HFFc6 (cell line): ENCODE measurements at regions not wholly inside any gene's neighbourhood (a gene's known extent, or its start where the extent isn't known, plus 50 kb on each side); places are given as distances from the start of the nearest gene placed in this dataset.

Experiments used
- DNase-seq: peaks from one replicate; pipeline ENCODE4 v3.0.0-alpha.2; 2018
- H3K27ac Mint-ChIP-seq: 2 replicates; pipeline ENCODE4 v1.8.0; 2020; ENCODE audit warnings: mild to moderate bottlenecking, mixed read lengths
- H3K27me3 Mint-ChIP-seq: 2 replicates; pipeline ENCODE4 v1.8.0; 2021; ENCODE audit warnings: mild to moderate bottlenecking, moderate library complexity, mixed read lengths; ENCODE audit not compliant: insufficient read depth
- H3K36me3 Mint-ChIP-seq: 2 replicates; pipeline ENCODE4 v1.8.0; 2021; ENCODE audit warnings: low read depth, mixed read lengths
- H3K4me1 Mint-ChIP-seq: 2 replicates; pipeline ENCODE4 v1.8.0; 2020; ENCODE audit warnings: low read depth, mixed read lengths
- H3K4me3 Mint-ChIP-seq: 2 replicates; pipeline ENCODE4 v1.8.0; 2020; ENCODE audit warnings: mild to moderate bottlenecking, moderate library complexity, mixed read lengths
- H3K9me3 Mint-ChIP-seq: 2 replicates; pipeline ENCODE4 v1.8.0; 2020; ENCODE audit warnings: mild to moderate bottlenecking, mixed read lengths
- CTCF ChIP-seq: fragments of 200-600 bp; sonication (generic); IDR thresholded peaks from 2 replicates; pipeline ENCODE4 v1.5.0; 2021; ENCODE audit warnings: antibody characterized with exemption, mild to moderate bottlenecking

- H3K4me3 Mint-ChIP-seq: no peak overlapping the region
- peaks cover 13% of the 10 kb centered on the region; the same call in 1 of the 2 replicates for H3K4me1 Mint-ChIP-seq
- H3K27me3 Mint-ChIP-seq: peaks cover 25% of the 10 kb centered on the region
- no peak for TF ChIP-seq CTCF
- DNase-seq: no peak
- no peaks in the 10 kb centered on the region for H3K9me3 Mint-ChIP-seq
- H3K36me3 Mint-ChIP-seq: no peaks in the 10 kb centered on the region
- no peak overlapping the region for H3K27ac Mint-ChIP-seq
These were observed 84.3 kb upstream of the SHB start for GRCh38 chr9:38153152-38153909.

- no peak for DNase-seq
- Mint-ChIP-seq H3K4me3 (no peak overlapping the region), H3K27ac (no peak overlapping the region), H3K4me1 (peaks cover 14% of the 10 kb centered on the region), H3K36me3 (no peaks in the 10 kb centered on the region), H3K27me3 (peaks cover 26% of the 10 kb centered on the region), H3K9me3 (no peaks in the 10 kb centered on the region)
- TF ChIP-seq CTCF: no peak
These were observed 80.6 kb upstream of the SHB start for GRCh38 chr9:38149647-38150046.

DNA sequence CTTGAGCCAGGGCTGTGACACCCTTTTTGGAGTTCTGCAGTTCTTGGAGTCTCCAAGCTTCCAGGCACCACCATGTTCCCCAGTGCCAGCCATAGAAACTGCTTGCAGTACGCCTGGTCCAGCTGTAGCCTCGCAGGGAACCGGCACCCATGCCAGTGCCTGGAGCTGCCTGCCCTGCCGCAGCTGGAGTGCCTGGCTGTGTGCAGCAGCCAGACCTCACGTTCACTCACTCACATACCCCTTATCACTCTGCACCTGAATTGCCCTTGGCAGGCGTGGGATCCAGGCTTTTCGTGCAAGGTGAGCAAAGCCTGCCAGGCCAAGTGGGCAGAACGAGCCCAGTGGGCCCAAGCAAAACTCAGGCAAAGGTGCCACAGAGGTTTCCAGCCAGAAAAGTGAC is 77.8 kb upstream of the SHB start:
- H3K27me3 Mint-ChIP-seq: peaks cover 28% of the 10 kb centered on the region
- H3K4me3 Mint-ChIP-seq: no peak overlapping the region
- H3K27ac Mint-ChIP-seq: no peak overlapping the region
- no peaks in the 10 kb centered on the region for H3K36me3 Mint-ChIP-seq
- H3K4me1 Mint-ChIP-seq: peaks cover 35% of the 10 kb centered on the region
- no peaks in the 10 kb centered on the region for H3K9me3 Mint-ChIP-seq
- no peak for TF ChIP-seq CTCF
- DNase-seq: no peak

GRCh38 chr9:38145526-38146053 is 76.6 kb upstream of the SHB start:
- no peak for TF ChIP-seq CTCF
- Mint-ChIP-seq H3K4me1 (peaks cover 38% of the 10 kb centered on the region), H3K36me3 (no peaks in the 10 kb centered on the region), H3K9me3 (no peaks in the 10 kb centered on the region), H3K27me3 (peaks cover 20% of the 10 kb centered on the region), H3K4me3 (no peak overlapping the region), H3K27ac (no peak overlapping the region)
- DNase-seq: no peak

DNA sequence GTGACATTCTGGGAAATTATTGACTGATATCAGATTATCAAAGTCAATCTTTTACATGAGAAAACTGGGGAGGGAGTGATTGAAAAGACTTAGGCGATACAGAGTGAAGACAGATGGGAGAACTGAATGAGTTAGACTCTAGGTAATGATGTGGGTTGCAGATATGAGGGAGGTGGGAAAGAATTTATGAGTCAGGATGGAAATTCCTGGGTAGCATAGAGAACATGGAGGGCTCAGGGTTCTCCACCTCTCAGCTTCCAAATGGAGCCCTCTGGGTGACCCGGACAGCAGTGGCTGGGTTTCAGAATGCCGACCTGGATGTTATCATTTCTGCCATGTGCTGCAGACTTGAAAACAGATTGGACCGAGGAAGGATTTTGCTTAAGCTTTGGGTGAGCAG is 75.4 kb upstream of the SHB start:
- no peak for TF ChIP-seq CTCF
- no peak overlapping the region for H3K27ac Mint-ChIP-seq
- H3K36me3 Mint-ChIP-seq: no peaks in the 10 kb centered on the region
- peaks cover 15% of the 10 kb centered on the region for H3K27me3 Mint-ChIP-seq
- peaks cover 37% of the 10 kb centered on the region for H3K4me1 Mint-ChIP-seq
- peak; percentile 31 for DNase-seq
- no peaks in the 10 kb centered on the region for H3K9me3 Mint-ChIP-seq
- no peak overlapping the region; the same call in 1 of the 2 replicates for H3K4me3 Mint-ChIP-seq
